Heart right ventricle (tissue), 16 donors: ENCODE measurements at regions not wholly inside any gene's neighbourhood (a gene's known extent, or its start where the extent isn't known, plus 50 kb on each side); places are given as distances from the start of the nearest gene placed in this dataset.
A peak's percentile ranks its signal among the peaks of the same experiment; 100 is the strongest.

Experiments used
- ATAC-seq, 8 donors: fragments of 200-7000 bp; cut with Tn5 transposase; one replicate each; pipeline ENCODE4 v1.9.1; 2020; ENCODE audit warnings: mild to moderate bottlenecking in 8 of 8, moderate library complexity in 8 of 8, moderate number of reproducible peaks in 1 of 8
- DNase-seq, 2 donors: peaks; one replicate each; pipeline ENCODE4 v3.0.0-alpha.2; 2020
- H3K27ac ChIP-seq, 10 donors: fragments of 200-600 bp; sonication (generic) in 2 of 10; one replicate each; pipeline versions ENCODE4 v1.5.0 to v1.8.0; 2020 to 2022; ENCODE audit warnings: mild to moderate bottlenecking in 3 of 10
- H3K27me3 ChIP-seq, 7 donors: fragments of 200-600 bp; one replicate each; pipeline ENCODE4 v1.8.0; 2021 to 2022; ENCODE audit warnings: mild to moderate bottlenecking in 2 of 7
- H3K36me3 ChIP-seq, 9 donors: fragments of 200-600 bp; sonication (generic) in 1 of 9; one replicate each; pipeline versions ENCODE4 v1.5.0 to v1.8.0; 2020 to 2022; ENCODE audit warnings: mild to moderate bottlenecking in 2 of 9
- H3K4me1 ChIP-seq, 9 donors: fragments of 200-600 bp; sonication (generic) in 1 of 9; one replicate each; pipeline versions ENCODE4 v1.5.0 to v1.8.0; 2020 to 2022; ENCODE audit warnings: mild to moderate bottlenecking in 4 of 9
- H3K4me3 ChIP-seq, 10 donors: fragments of 200-600 bp; sonication (generic) in 2 of 10; one replicate each; pipeline versions ENCODE4 v1.5.0 to v1.8.0; 2020 to 2022; ENCODE audit warnings: mild to moderate bottlenecking in 7 of 10, moderate library complexity in 2 of 10
- H3K9me3 ChIP-seq, 11 donors: fragments of 200-600 bp in 10 of 11; sonication (generic) in 2 of 11; one replicate each; pipeline versions ENCODE4 v1.5.0 to v1.8.0; 2013 to 2022; ENCODE audit warnings: mild to moderate bottlenecking in 2 of 11, control low read depth in 1 of 11, moderate library complexity in 1 of 11
- WGBS, 2 donors: extraction: QIAGEN DNeasy Blood & Tissue Kit; methylation state at CpG; one replicate each; pipeline ENCODE4 v1.1.7; 2013; ENCODE audit warnings: inconsistent platforms in 1 of 2; 5-methylcytosine and 5-hydroxymethylcytosine counted together
- intact Hi-C, 10 donors: fragments of 100-400 bp; cut with DNase I; formaldehyde crosslinking; loops; one replicate each; pipeline versions ENCODE4 v1.11.1 to v1.14.2; 2022
- TF ChIP-seq, protein P1 (sequence below), 9 donors: fragments of 200-600 bp; sonication (generic) in 2 of 9; IDR thresholded peaks; one replicate each; pipeline versions ENCODE4 v1.5.0 to v1.8.0; 2021 to 2022; ENCODE audit warnings: antibody characterized with exemption in 9 of 9, mild to moderate bottlenecking in 5 of 9, moderate library complexity in 1 of 9
- donor health status: Arrhythmogenic right ventricular cardiomyopathy.
- donor health status: ischemic (EF 13 %, LVEDD 7.1; RV severe dilation, severe dysfunction).
- donor health status: healthy with polysubstance abuse.
- donor health status: DM: no; HTN: yes; CAD: no.
- donor health status: DM: no; HTN: no; CAD: no.
- donor health status: ischemic (EF 25% LVEDD 6.9; RV normal size, moderate dysfunction).
- donor health status: ischemic (EF 25% LVEDD 5.7; RV mildly dilated, moderate dysfunction).
- donor health status: healthy.
- donor health status: DM: yes; HTN: yes; CAD: no.
- donor health status: Ischemic cardiomyopathy.
- donor health status: ischemic (EF 35%, LVEDD 5.7; RV mildly dilated, moderate dysfunction).
- donor health status: nonischemic (EF 11% LVEDD 7.7; RV severe dilation, severe dysfunction).
- donor health status: DM: yes; HTN: yes; CAD: no.
- donor health status: PGD.
- donor health status: ischemic (EF 29% LVEDD 5.4; RV normal size, mild dysfunction).
- donor health status: nonischemic (EF 23%, LVEDD 6.1; RV moderate dilation, normal function).

DNA sequence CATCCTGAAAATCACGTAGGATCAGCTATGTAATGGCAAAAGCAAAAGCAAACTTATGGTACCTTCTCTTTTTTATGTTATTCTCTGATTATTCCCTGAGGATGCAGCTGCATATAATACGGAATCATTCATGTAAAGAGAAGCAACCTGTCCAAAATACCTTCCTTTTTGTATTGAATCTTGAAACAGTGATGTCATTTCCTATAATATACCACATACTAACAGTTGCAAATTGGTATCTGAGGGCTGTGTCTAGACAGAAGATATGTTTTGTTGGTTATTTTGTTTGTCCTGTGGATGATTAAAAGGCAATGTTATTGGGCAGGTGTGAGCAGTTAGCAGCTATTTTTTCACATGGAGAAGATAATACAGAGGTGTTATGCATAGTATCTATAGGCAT is 161.4 kb upstream of the AHI1 start:
- WGBS, 2 donors = 87 to 90% methylated on average over 2 of the region's 2 CpGs
- intact Hi-C loops = no loop called here
- TF ChIP-seq, protein P1, sequence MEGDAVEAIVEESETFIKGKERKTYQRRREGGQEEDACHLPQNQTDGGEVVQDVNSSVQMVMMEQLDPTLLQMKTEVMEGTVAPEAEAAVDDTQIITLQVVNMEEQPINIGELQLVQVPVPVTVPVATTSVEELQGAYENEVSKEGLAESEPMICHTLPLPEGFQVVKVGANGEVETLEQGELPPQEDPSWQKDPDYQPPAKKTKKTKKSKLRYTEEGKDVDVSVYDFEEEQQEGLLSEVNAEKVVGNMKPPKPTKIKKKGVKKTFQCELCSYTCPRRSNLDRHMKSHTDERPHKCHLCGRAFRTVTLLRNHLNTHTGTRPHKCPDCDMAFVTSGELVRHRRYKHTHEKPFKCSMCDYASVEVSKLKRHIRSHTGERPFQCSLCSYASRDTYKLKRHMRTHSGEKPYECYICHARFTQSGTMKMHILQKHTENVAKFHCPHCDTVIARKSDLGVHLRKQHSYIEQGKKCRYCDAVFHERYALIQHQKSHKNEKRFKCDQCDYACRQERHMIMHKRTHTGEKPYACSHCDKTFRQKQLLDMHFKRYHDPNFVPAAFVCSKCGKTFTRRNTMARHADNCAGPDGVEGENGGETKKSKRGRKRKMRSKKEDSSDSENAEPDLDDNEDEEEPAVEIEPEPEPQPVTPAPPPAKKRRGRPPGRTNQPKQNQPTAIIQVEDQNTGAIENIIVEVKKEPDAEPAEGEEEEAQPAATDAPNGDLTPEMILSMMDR (IDR thresholded peaks at IDR 0.05) = no peak
- Histone ChIP-seq H3K9me3 (peaks cover 0 to 37% (median 9%) of the 10 kb centered on the region in 11 donors), H3K27ac (no peak overlapping the region), H3K4me1 (no peaks in the 10 kb centered on the region), H3K4me3 (no peak overlapping the region), H3K36me3 (no peaks in the 10 kb centered on the region), H3K27me3 (no peaks in the 10 kb centered on the region)
- DNase-seq (no peak), ATAC-seq (no peak)

DNA sequence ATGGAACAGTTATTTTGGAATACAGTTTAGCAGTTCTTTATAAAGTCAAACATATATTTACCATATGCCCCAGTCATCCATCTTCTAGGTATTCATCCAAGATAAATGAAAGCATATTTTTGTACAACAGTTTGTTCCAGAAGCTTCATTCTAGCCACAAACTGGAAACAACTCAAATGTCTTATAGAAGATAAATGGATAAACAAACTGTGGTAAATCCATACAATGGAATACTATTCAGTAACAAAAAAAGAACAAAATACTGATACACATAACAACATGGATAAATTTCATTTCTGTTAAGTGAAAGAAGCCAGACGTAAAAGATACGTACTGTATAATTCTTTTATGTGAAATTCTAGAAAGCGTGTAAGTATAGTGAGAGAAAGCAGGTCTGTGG is 167.0 kb upstream of the AHI1 start:
- TF ChIP-seq, protein P1 (IDR thresholded peaks at IDR 0.05) = no peak
- Histone ChIP-seq H3K9me3 (peaks cover 0 to 23% (median 0%) of the 10 kb centered on the region in 11 donors), H3K27me3 (no peaks in the 10 kb centered on the region), H3K4me3 (no peak overlapping the region), H3K36me3 (no peaks in the 10 kb centered on the region), H3K4me1 (peaks cover 0 to 7% (median 0%) of the 10 kb centered on the region in 9 donors), H3K27ac (no peak overlapping the region)
- WGBS, 2 donors = 97 to 99% methylated on average over 3 of the region's 3 CpGs
- DNase-seq (no peak), ATAC-seq (no peak)
- intact Hi-C loops = no loop called here

DNA sequence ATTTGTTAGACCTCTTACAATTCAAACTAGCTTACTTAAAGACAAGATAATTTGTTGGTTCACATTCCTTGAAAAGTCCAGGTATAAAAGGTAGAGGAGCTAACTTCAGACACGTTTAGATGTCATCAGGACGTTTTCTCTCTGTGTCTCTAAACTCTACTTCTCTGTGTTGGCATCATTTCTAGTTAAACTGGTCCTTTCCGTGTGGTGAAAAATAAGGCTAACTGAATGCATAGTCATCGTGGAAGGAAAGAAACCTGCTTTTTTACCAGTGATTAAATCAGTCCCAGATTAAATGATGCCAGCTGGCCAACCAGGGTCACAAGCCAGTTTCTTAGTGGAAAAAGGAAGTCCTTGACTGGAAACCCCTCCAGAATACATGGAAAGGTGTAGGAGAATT is 168.4 kb upstream of the AHI1 start:
- Histone ChIP-seq H3K27ac (no peak overlapping the region), H3K9me3 (peaks cover 0 to 23% (median 0%) of the 10 kb centered on the region in 11 donors), H3K27me3 (no peaks in the 10 kb centered on the region), H3K4me3 (no peak overlapping the region), H3K36me3 (no peaks in the 10 kb centered on the region), H3K4me1 (peaks cover 0 to 7% (median 0%) of the 10 kb centered on the region in 9 donors)
- WGBS, 2 donors = 76 to 79% methylated on average over 4 of the region's 4 CpGs
- intact Hi-C loops = no loop called here
- TF ChIP-seq, protein P1 (IDR thresholded peaks at IDR 0.05) = no peak
- DNase-seq = no peak
- no peak for ATAC-seq

DNA sequence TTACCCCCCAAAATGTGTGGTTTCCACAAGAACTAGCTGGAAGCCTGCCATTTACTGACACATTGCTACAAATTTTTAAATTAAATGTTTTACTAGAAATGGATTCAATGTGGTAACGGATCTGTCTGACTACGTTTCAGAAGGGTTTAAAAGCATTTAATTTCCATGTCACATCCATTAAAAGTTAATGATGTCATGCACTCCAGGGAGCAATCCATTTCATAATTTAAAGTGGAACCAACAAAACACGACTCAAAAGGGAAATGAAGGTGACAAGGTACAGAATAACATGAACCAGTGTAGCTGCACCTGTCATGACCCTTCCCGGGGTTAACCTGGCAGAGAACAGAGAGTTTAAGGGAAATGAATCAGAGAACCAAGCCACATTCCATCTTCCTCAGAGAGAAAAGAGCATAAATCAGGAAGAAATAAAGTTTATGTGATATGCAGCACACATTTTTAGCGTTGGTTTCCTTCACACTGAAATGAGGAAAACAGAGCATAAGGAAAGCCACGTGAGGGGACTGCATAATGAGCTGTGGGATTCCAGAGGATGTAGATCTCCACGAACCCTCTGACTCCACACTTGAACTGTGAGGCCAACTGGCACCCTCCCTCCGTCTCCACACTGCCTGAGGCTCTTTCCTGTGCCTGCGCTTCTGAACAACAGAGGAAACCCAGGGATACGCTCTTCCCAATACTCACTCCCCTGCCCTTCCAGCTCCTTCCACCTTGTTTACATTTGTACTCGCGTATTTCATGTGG is 170.3 kb upstream of the AHI1 start:
- TF ChIP-seq, protein P1 (IDR thresholded peaks at IDR 0.05) = no peak
- ATAC-seq = peak; percentile 59 to 88 (median 70)
- Histone ChIP-seq H3K4me1 (peaks cover 0 to 7% (median 0%) of the 10 kb centered on the region in 9 donors), H3K27ac (peak overlapping the region in 2 of 10 donors; percentile 0 to 27), H3K9me3 (peaks cover 0 to 17% (median 0%) of the 10 kb centered on the region in 11 donors), H3K4me3 (peak overlapping the region in 5 of 10 donors; percentile 1 to 41 (median 33)), H3K36me3 (no peaks in the 10 kb centered on the region), H3K27me3 (no peaks in the 10 kb centered on the region)
- intact Hi-C loops = no loop called here
- peak; percentile 25 to 40 for DNase-seq
- WGBS, 2 donors = 28 to 35% methylated on average over 12 of the region's 12 CpGs
